Thyroid gland (tissue), 4 donors: ENCODE measurements at regions not wholly inside any gene's neighbourhood (a gene's known extent, or its start where the extent isn't known, plus 50 kb on each side); places are given as distances from the start of the nearest gene placed in this dataset.

Source experiments
- POLR2A ChIP-seq, 2 donors: fragments of 450-650 bp; IDR thresholded peaks; one replicate each; pipeline ENCODE4 v1.6.1; 2017; ENCODE audit warnings: antibody characterized with exemption in 2 of 2, mild to moderate bottlenecking in 2 of 2, moderate library complexity in 1 of 2
- TF ChIP-seq, protein P1 (sequence below), 6 experiments: fragments of 200-600 bp in 3 of 6; fragments of 450-650 bp in 3 of 6; sonication (generic) in 3 of 6; IDR thresholded peaks; one replicate each; pipeline ENCODE4 v1.5.1; 2016 to 2019; ENCODE audit warnings: antibody characterized with exemption in 6 of 6, mild to moderate bottlenecking in 2 of 6, inconsistent platforms in 1 of 6, moderate library complexity in 1 of 6

DNA sequence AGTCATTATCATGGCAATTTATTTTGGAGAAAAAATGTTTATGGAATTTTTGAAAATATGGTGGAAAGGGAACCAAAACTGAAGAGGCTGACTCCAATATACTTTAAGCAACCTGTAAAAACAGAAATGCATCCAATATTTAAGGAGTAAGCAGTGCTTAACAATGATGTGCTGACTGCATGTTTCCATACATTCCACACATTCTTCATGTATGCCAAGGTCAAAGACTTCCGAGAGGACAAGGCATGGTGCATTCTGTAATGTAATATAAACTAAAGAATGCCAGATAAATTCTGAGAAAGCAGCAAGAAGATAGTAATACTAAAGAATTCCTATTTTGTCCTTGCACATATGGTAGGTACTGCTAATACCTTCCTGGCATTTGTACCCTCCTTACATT lies 2015.9 kb upstream of the CDH9 start:
- TF ChIP-seq, protein P1, sequence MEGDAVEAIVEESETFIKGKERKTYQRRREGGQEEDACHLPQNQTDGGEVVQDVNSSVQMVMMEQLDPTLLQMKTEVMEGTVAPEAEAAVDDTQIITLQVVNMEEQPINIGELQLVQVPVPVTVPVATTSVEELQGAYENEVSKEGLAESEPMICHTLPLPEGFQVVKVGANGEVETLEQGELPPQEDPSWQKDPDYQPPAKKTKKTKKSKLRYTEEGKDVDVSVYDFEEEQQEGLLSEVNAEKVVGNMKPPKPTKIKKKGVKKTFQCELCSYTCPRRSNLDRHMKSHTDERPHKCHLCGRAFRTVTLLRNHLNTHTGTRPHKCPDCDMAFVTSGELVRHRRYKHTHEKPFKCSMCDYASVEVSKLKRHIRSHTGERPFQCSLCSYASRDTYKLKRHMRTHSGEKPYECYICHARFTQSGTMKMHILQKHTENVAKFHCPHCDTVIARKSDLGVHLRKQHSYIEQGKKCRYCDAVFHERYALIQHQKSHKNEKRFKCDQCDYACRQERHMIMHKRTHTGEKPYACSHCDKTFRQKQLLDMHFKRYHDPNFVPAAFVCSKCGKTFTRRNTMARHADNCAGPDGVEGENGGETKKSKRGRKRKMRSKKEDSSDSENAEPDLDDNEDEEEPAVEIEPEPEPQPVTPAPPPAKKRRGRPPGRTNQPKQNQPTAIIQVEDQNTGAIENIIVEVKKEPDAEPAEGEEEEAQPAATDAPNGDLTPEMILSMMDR (IDR thresholded peaks at IDR 0.05) = no peak
- TF ChIP-seq POLR2A (IDR thresholded peaks at IDR 0.05) = no peak
